ENCODE measurements at regions not wholly inside any gene's neighbourhood (a gene's known extent, or its start where the extent isn't known, plus 50 kb on each side); places are given as distances from the start of the nearest gene placed in this dataset.

- Histone ChIP-seq H2BK5ac (ENCODE audit: insufficient read length, low read length) (no peak overlapping the region), H3K4me2 (ENCODE audit: insufficient read depth, insufficient read length, low read length) (no peak overlapping the region), H2BK120ac (ENCODE audit: low read depth, low read length, poor library complexity, severe bottlenecking) (no peak overlapping the region), H3K18ac (ENCODE audit: insufficient read length, low read depth, low read length) (no peak overlapping the region), H3K4ac (ENCODE audit: low read depth, low read length) (no peak overlapping the region), H3K27ac (ENCODE audit: insufficient read length, low read depth, low read length) (no peak overlapping the region), H3K27me3 (ENCODE audit: insufficient read depth, low read length) (0 out of 2 replicates have a peak, but pooled peaks cover 2% of the 10 kb centered on the region), H2BK20ac (ENCODE audit: low read depth, low read length, poor library complexity, severe bottlenecking) (no peak overlapping the region), H2BK12ac (ENCODE audit: insufficient read length, low read depth, low read length) (no peak overlapping the region), H3K4me1 (ENCODE audit: insufficient read depth, low read length) (peaks cover 8% of the 10 kb centered on the region; the same call in 1 of the 2 replicates), H3K79me2 (ENCODE audit: insufficient read depth, low read length) (no peaks in the 10 kb centered on the region), H4K5ac (ENCODE audit: insufficient read length, low read depth, low read length) (no peak overlapping the region), H3K56ac (ENCODE audit: insufficient read length, low read depth, low read length) (no peak overlapping the region), H3K9ac (ENCODE audit: extremely low read depth, insufficient read length, low read length) (no peak overlapping the region), H4K8ac (replicated peaks; ENCODE audit: insufficient read length, low read depth, low read length) (no peak overlapping the region), H2AK5ac (ENCODE audit: insufficient read length, low read length) (no peak overlapping the region), H3K23me2 (ENCODE audit: insufficient read length, low read depth, low read length, poor library complexity, severe bottlenecking) (no peaks in the 10 kb centered on the region), H2AFZ (ENCODE audit: low read length) (no peak overlapping the region), H4K91ac (ENCODE audit: insufficient read length, low read depth, low read length) (no peak overlapping the region), H3K9me3 (ENCODE audit: control insufficient read depth, low read depth, low read length) (no peaks in the 10 kb centered on the region), H3K79me1 (ENCODE audit: insufficient read depth, low read depth, low read length, poor library complexity, severe bottlenecking) (no peaks in the 10 kb centered on the region), H3T11ph (ENCODE audit: low read length) (no peak overlapping the region), H4K20me1 (ENCODE audit: control insufficient read depth, insufficient read depth, insufficient read length) (no peaks in the 10 kb centered on the region), H3K14ac (ENCODE audit: insufficient read depth, low read length) (no peak overlapping the region), H2BK15ac (ENCODE audit: low read depth, low read length) (no peak overlapping the region), H3K23ac (ENCODE audit: insufficient read length, low read depth, low read length) (no peak overlapping the region)
- no peak overlapping the region for H3K4me3 Mint-ChIP-seq
- WGBS (ENCODE audit: extremely low coverage, insufficient read length, low lambda C conversion rate) = no CpG with 5 or more reads among the region's 6 CpGs
- peaks cover 0 to 7% (median 2%) of the 10 kb centered on the region in 3 experiments; a peak in 2 of 7 replicates for H3K36me3 Mint-ChIP-seq (ENCODE audit: insufficient read depth in 1 of 3, low read depth in 3 of 3)
- peaks cover 5% of the 10 kb centered on the region; the same call in 1 of the 2 replicates for H3K27me3 Mint-ChIP-seq (ENCODE audit: low read depth)
- H3K9me3 Mint-ChIP-seq = peaks cover 0 to 4% of the 10 kb centered on the region in 2 experiments; a peak in 3 of 5 replicates
- peaks cover 50 to 52% of the 10 kb centered on the region in 2 experiments for H3K4me1 Mint-ChIP-seq
- TF ChIP-seq CTCF (conservative IDR thresholded peaks at IDR 0.05) = no peak
- DNase-seq = no peak
- no peak overlapping the region for H3K27ac Mint-ChIP-seq
These were observed 371.2 kb downstream of the RRAGC start for GRCh38 chr1:38488162-38488898.

All from H9 (cell line).